Heart left ventricle (tissue), 16 donors: ENCODE measurements at regions not wholly inside any gene's neighbourhood (a gene's known extent, or its start where the extent isn't known, plus 50 kb on each side); places are given as distances from the start of the nearest gene placed in this dataset.

ENCODE experiments used
- ATAC-seq, 4 donors: fragments of 200-7000 bp; cut with Tn5 transposase; one replicate each; pipeline ENCODE4 v1.9.1; 2020 to 2022; ENCODE audit warnings: moderate library complexity in 4 of 4, mild to moderate bottlenecking in 3 of 4, moderate number of reproducible peaks in 1 of 4
- DNase-seq, 5 donors: peaks; one replicate each; pipeline ENCODE4 v3.0.0-alpha.2; 2020
- H3K27ac ChIP-seq, 12 donors: fragments of 200-600 bp; sonication (generic) in 4 of 12; one replicate each; pipeline versions ENCODE4 v1.5.0 to v1.8.0; 2016 to 2022; ENCODE audit warnings: mild to moderate bottlenecking in 2 of 12
- H3K27me3 ChIP-seq, 9 donors: fragments of 200-600 bp; sonication (generic) in 2 of 9; one replicate each; pipeline versions ENCODE4 v1.5.1 to v1.8.0; 2016 to 2022; ENCODE audit warnings: mild to moderate bottlenecking in 3 of 9
- H3K36me3 ChIP-seq, 9 donors: fragments of 200-600 bp; sonication (generic) in 2 of 9; one replicate each; pipeline versions ENCODE4 v1.5.0 to v1.8.0; 2018 to 2022; ENCODE audit warnings: mild to moderate bottlenecking in 2 of 9
- H3K4me1 ChIP-seq, 12 donors: fragments of 200-600 bp; sonication (generic) in 4 of 12; one replicate each; pipeline versions ENCODE4 v1.5.0 to v1.8.0; 2016 to 2022; ENCODE audit warnings: mild to moderate bottlenecking in 3 of 12
- H3K4me3 ChIP-seq, 12 donors: fragments of 200-600 bp; sonication (generic) in 4 of 12; one replicate each; pipeline versions ENCODE4 v1.5.0 to v1.8.0; 2017 to 2022; ENCODE audit warnings: mild to moderate bottlenecking in 9 of 12, moderate library complexity in 4 of 12
- H3K9me3 ChIP-seq, 12 donors: fragments of 200-600 bp; sonication (generic) in 4 of 12; one replicate each; pipeline versions ENCODE4 v1.5.0 to v1.8.0; 2016 to 2022; ENCODE audit warnings: mild to moderate bottlenecking in 1 of 12
- POLR2A ChIP-seq, 2 donors: fragments of 450-650 bp; IDR thresholded peaks; one replicate each; pipeline ENCODE4 v1.6.1; 2017; ENCODE audit warnings: antibody characterized with exemption in 2 of 2, mild to moderate bottlenecking in 2 of 2, moderate library complexity in 2 of 2
- WGBS, 4 donors: extraction: QIAGEN DNeasy Blood & Tissue Kit in 2 of 4; methylation state at CpG; one replicate each; pipeline versions ENCODE4 v1.1.5 to v1.1.7; 2013 to 2018; 5-methylcytosine and 5-hydroxymethylcytosine counted together
- intact Hi-C, 10 donors: fragments of 100-400 bp; cut with DNase I; formaldehyde crosslinking; loops; one replicate each; pipeline versions ENCODE4 v1.11.1 to v1.14.2; 2022
- TF ChIP-seq, protein P1 (sequence below), 12 donors: fragments of 200-600 bp; sonication (generic) in 4 of 12; IDR thresholded peaks; one replicate each; pipeline versions ENCODE4 v1.5.0 to v1.8.0; 2018 to 2022; ENCODE audit warnings: antibody characterized with exemption in 12 of 12, mild to moderate bottlenecking in 5 of 12
- donor health status: ischemic (EF 13 %, LVEDD 7.1; RV severe dilation, severe dysfunction).
- donor health status: healthy with polysubstance abuse.
- donor health status: DM: no; HTN: yes; CAD: no.
- donor health status: DM: no; HTN: no; CAD: no.
- donor health status: ischemic (EF 25% LVEDD 6.9; RV normal size, moderate dysfunction).
- donor health status: ischemic (EF 25% LVEDD 5.7; RV mildly dilated, moderate dysfunction).
- donor health status: healthy.
- donor health status: DM: yes; HTN: yes; CAD: no.
- donor health status: ischemic (EF 35%, LVEDD 5.7; RV mildly dilated, moderate dysfunction).
- donor health status: nonischemic (EF 11% LVEDD 7.7; RV severe dilation, severe dysfunction).
- donor health status: DM: yes; HTN: yes; CAD: no.
- donor health status: PGD.
- donor health status: ischemic (EF 29% LVEDD 5.4; RV normal size, mild dysfunction).
- donor health status: nonischemic (EF 23%, LVEDD 6.1; RV moderate dilation, normal function).

DNA sequence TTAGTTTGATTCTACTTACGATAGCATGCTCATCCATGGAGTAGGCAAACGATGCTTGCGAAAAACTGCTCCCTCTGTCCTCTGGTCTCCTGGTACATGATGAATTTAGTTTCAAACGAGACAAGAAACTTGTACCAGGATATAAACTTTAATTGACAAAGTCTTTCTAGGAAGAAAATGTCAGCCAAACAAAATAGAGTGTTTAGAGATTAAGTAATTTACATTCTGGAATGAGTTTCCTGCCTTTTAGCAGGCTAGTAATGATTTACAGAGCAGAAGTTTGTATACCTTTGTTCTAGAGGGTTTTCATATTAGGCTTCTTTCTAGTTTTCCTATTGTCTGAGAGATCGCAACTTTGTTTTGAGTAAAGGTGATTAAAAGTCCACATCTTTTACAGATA is 206.9 kb downstream of the RPL10L start:
- no peak overlapping the region for H3K27ac ChIP-seq
- H3K36me3 ChIP-seq, result no peaks in the 10 kb centered on the region
- no peak overlapping the region for H3K4me3 ChIP-seq
- TF ChIP-seq, protein P1, sequence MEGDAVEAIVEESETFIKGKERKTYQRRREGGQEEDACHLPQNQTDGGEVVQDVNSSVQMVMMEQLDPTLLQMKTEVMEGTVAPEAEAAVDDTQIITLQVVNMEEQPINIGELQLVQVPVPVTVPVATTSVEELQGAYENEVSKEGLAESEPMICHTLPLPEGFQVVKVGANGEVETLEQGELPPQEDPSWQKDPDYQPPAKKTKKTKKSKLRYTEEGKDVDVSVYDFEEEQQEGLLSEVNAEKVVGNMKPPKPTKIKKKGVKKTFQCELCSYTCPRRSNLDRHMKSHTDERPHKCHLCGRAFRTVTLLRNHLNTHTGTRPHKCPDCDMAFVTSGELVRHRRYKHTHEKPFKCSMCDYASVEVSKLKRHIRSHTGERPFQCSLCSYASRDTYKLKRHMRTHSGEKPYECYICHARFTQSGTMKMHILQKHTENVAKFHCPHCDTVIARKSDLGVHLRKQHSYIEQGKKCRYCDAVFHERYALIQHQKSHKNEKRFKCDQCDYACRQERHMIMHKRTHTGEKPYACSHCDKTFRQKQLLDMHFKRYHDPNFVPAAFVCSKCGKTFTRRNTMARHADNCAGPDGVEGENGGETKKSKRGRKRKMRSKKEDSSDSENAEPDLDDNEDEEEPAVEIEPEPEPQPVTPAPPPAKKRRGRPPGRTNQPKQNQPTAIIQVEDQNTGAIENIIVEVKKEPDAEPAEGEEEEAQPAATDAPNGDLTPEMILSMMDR (IDR thresholded peaks at IDR 0.05), result no peak
- TF ChIP-seq POLR2A (IDR thresholded peaks at IDR 0.05), result no peak
- intact Hi-C loops, result no loop called here
- peaks cover 0 to 13% (median 0%) of the 10 kb centered on the region in 12 donors for H3K9me3 ChIP-seq
- DNase-seq (no peak), ATAC-seq (no peak)
- 56 to 72% (median 59%) methylated on average over 5 of the region's 5 CpGs for WGBS, 4 donors
- H3K27me3 ChIP-seq, result no peaks in the 10 kb centered on the region
- H3K4me1 ChIP-seq, result no peaks in the 10 kb centered on the region

DNA sequence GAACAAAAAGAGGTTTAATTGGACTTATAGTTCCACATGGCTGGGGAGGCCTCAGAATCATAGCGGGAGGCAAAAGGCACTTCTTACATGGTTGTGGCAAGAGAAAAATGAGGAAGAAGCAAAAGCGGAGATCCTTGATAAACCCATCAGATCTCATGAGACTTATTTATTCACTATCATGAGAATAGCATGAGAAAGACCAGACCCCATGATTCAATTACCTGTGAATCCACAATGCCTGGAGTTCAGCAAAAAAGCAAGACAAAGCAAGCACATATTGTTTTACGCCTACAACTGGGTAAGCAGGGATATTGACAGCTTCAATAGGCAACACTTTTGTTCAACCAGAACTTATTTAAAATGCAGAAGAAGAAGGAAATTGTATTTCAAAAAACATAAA is 218.2 kb downstream of the RPL10L start:
- Histone ChIP-seq H3K9me3 (peaks cover 0 to 8% (median 0%) of the 10 kb centered on the region in 12 donors), H3K27me3 (no peaks in the 10 kb centered on the region), H3K4me1 (no peaks in the 10 kb centered on the region), H3K36me3 (no peaks in the 10 kb centered on the region), H3K27ac (no peak overlapping the region), H3K4me3 (no peak overlapping the region)
- TF ChIP-seq, protein P1 (IDR thresholded peaks at IDR 0.05), result no peak
- no peak for TF ChIP-seq POLR2A (IDR thresholded peaks at IDR 0.05)
- intact Hi-C loops, result no loop called here
- no peak for DNase-seq
- no peak for ATAC-seq
- 88 to 96% (median 90%) methylated on average over 3 of the region's 3 CpGs for WGBS, 4 donors

DNA sequence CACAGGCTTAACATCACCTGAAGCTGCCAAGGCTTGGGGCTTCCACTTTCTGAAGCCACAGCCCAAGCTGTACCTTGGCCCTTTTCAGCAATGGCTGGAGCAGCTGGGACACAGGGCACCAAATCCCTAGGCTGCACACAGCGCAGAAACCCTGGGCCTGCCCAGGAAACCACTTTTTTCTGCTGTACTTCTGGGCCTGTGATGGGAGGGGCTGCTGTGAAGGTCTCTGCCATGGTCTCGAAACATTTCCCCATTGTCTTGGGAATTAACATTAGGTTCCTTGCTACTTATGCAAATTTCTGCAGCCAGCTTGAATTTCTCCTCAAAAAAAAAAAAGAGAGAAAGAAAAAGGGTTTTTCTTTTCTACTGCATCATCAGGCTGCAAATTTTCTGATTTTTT is 219.1 kb downstream of the RPL10L start:
- H3K27ac ChIP-seq, result no peak overlapping the region
- H3K27me3 ChIP-seq, result no peaks in the 10 kb centered on the region
- no peak overlapping the region for H3K4me3 ChIP-seq
- no peak for DNase-seq
- intact Hi-C loops, result no loop called here
- ATAC-seq, result no peak
- H3K9me3 ChIP-seq, result peaks cover 0 to 8% (median 0%) of the 10 kb centered on the region in 12 donors
- WGBS, 4 donors, result 50 to 83% (median 72%) methylated on average over 2 of the region's 2 CpGs
- TF ChIP-seq, protein P1 (IDR thresholded peaks at IDR 0.05), result no peak
- no peak for TF ChIP-seq POLR2A (IDR thresholded peaks at IDR 0.05)
- H3K4me1 ChIP-seq, result no peaks in the 10 kb centered on the region
- H3K36me3 ChIP-seq, result no peaks in the 10 kb centered on the region

DNA sequence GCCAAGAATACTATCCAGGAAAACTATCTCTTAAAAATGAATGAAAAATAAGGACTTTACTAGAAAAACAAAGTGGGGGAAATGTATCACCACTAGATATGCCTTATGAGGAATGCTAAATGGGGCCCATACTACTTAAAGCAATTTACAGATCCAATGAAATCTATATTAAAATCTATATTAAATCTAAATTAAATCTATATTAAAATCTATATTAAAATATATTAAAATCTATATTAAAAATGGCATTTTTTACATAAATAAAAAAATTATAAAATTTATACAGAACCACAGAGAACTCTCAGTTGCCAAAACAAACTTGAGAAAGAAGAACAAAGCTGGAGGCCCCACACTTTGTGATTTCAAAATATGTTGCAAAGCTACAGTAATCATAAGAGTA is 234.5 kb downstream of the RPL10L start:
- no peaks in the 10 kb centered on the region for H3K27me3 ChIP-seq
- DNase-seq (no peak), ATAC-seq (no peak)
- peaks cover 0 to 36% (median 10%) of the 10 kb centered on the region in 12 donors for H3K9me3 ChIP-seq
- H3K4me3 ChIP-seq, result no peak overlapping the region
- H3K27ac ChIP-seq, result no peak overlapping the region
- intact Hi-C loops, result no loop called here
- TF ChIP-seq POLR2A (IDR thresholded peaks at IDR 0.05), result no peak
- TF ChIP-seq, protein P1 (IDR thresholded peaks at IDR 0.05), result no peak
- H3K4me1 ChIP-seq, result no peaks in the 10 kb centered on the region
- no peaks in the 10 kb centered on the region for H3K36me3 ChIP-seq
